Ishikawa (cell line): ENCODE measurements at regions not wholly inside any gene's neighbourhood (a gene's known extent, or its start where the extent isn't known, plus 50 kb on each side); places are given as distances from the start of the nearest gene placed in this dataset.

ENCODE experiments used
- CEBPB ChIP-seq: IDR thresholded peaks from 2 replicates; pipeline ENCODE4 v1.6.1; 2012
- CREB1 ChIP-seq: IDR thresholded peaks from 2 replicates; pipeline ENCODE4 v1.6.1; 2012; ENCODE audit warnings: low read depth
- EGR1 ChIP-seq: IDR thresholded peaks from 2 replicates; pipeline ENCODE4 v1.6.1; 2012
- EP300 ChIP-seq: IDR thresholded peaks from 2 replicates; pipeline ENCODE4 v1.6.1; 2012; ENCODE audit warnings: borderline replicate concordance
- FOXM1 ChIP-seq: IDR thresholded peaks from 2 replicates; pipeline ENCODE4 v1.6.1; 2012; ENCODE audit warnings: low read depth, borderline replicate concordance
- NFIC ChIP-seq: IDR thresholded peaks from 2 replicates; pipeline ENCODE4 v1.6.1; 2012
- RAD21 ChIP-seq: IDR thresholded peaks from 2 replicates; pipeline ENCODE4 v1.6.1; 2012; ENCODE audit warnings: low read depth
- REST ChIP-seq: IDR thresholded peaks from 2 replicates; pipeline ENCODE4 v1.6.1; 2012; ENCODE audit warnings: low read depth, mild to moderate bottlenecking
- TAF1 ChIP-seq: IDR thresholded peaks from 2 replicates; pipeline ENCODE4 v1.6.1; 2012; ENCODE audit warnings: low read depth, mild to moderate bottlenecking
- TCF12 ChIP-seq: IDR thresholded peaks from 2 replicates; pipeline ENCODE4 v1.6.1; 2012; ENCODE audit warnings: low read depth
- TEAD4 ChIP-seq: IDR thresholded peaks from 2 replicates; pipeline ENCODE4 v1.6.1; 2012
- YY1 ChIP-seq: IDR thresholded peaks from 2 replicates; pipeline ENCODE4 v1.6.1; 2012; ENCODE audit warnings: low read depth
- ZBTB7A ChIP-seq: IDR thresholded peaks from 2 replicates; pipeline ENCODE4 v1.6.1; 2012; ENCODE audit warnings: low read depth
- TF ChIP-seq, protein P1 (sequence below): IDR thresholded peaks from 2 replicates; pipeline ENCODE4 v1.6.1; 2012
- TF ChIP-seq, protein P2 (sequence below): IDR thresholded peaks from 2 replicates; pipeline ENCODE4 v1.6.1; 2012

DNA sequence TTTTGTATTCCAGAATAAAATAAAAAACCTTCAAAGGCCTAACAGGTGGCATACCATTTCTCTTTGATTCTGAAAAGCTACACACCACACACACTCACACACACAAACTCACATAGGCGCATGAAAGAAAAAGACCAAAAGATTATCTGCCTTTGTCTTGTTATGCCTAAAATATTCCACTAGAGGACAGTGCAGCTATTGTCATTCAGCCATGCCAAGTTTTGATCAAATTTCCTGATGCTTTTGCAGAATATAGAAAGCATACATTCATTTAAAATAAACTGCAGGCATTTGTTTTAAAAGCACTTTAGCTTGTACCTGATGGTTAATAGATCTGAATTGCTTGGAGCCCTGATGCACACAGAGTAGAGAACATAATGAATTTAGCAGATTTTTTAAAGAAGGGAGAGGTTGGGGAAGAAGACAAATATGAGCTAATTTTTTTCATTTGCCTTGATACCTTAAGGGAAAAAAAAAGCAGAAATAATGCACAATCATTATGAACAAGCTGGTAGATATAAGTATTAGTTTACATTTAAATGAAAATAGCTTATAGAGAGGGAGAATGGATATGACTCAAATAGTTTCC is 1766.9 kb upstream of the SEL1L start:
- TF ChIP-seq FOXM1 (no peak), RAD21 (peak; percentile 77)

DNA sequence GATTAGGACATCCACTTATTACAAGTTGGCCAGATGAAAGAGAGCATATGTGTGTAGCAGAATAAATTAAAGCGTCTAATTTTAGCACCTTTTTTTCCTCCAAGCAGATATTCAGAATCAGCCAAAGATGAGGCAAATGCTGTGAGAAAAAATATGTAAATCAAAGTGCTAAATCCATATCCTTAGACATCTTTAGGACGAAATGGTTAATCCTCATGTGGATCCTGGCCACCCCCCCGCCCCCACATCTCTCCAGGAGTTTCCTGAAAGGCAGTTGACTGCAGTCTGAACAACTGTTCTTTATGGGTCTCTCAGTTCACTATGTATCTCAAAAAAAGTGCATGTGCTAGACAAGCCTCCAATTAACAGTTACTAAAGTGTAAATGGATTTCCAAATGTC is 1768.1 kb upstream of the SEL1L start:
- TF ChIP-seq CEBPB (no peak), EGR1 (no peak), TEAD4 (no peak), RAD21 (no peak), YY1 (no peak), TAF1 (no peak), NFIC (no peak), FOXM1 (no peak), EP300 (no peak), ZBTB7A (no peak), TCF12 (no peak), CREB1 (no peak)
- TF ChIP-seq, protein P1, sequence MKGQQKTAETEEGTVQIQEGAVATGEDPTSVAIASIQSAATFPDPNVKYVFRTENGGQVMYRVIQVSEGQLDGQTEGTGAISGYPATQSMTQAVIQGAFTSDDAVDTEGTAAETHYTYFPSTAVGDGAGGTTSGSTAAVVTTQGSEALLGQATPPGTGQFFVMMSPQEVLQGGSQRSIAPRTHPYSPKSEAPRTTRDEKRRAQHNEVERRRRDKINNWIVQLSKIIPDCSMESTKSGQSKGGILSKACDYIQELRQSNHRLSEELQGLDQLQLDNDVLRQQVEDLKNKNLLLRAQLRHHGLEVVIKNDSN: no peak
- TF ChIP-seq, protein P2, sequence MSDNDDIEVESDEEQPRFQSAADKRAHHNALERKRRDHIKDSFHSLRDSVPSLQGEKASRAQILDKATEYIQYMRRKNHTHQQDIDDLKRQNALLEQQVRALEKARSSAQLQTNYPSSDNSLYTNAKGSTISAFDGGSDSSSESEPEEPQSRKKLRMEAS: no peak

- TF ChIP-seq TAF1 (no peak), NFIC (no peak), ZBTB7A (no peak), RAD21 (no peak), EGR1 (no peak), TCF12 (no peak), REST (no peak)
- TF ChIP-seq, protein P1: no peak
These were observed 1775.6 kb upstream of the SEL1L start for GRCh38 chr14:83309211-83309610.

DNA sequence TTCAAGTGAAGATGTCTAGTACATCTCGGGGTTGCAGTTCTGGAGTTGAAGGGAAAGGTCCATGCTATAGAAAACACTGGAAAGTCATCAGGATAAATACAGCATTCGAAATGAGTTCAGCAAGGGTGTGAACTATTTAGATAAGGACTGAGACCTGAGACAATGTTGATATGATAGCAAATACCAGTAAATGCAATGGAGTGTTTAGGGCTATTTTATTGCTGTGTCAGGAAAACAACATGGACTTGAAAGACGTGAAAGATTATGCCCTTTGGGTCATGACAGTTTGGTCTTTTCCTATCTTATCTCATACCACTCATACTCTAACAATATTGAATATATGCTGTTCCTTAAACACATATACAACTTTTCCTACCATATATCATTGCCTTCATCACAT is 1776.2 kb upstream of the SEL1L start:
- TF ChIP-seq CREB1: no peak
- TF ChIP-seq TEAD4: no peak
- no peak for TF ChIP-seq EGR1
- TF ChIP-seq, protein P2: no peak
- no peak for TF ChIP-seq TCF12
- TF ChIP-seq, protein P1: no peak
- no peak for TF ChIP-seq RAD21
- no peak for TF ChIP-seq CEBPB
- TF ChIP-seq REST: no peak
- no peak for TF ChIP-seq NFIC
- TF ChIP-seq TAF1: no peak
- TF ChIP-seq EP300: no peak
- no peak for TF ChIP-seq YY1

DNA sequence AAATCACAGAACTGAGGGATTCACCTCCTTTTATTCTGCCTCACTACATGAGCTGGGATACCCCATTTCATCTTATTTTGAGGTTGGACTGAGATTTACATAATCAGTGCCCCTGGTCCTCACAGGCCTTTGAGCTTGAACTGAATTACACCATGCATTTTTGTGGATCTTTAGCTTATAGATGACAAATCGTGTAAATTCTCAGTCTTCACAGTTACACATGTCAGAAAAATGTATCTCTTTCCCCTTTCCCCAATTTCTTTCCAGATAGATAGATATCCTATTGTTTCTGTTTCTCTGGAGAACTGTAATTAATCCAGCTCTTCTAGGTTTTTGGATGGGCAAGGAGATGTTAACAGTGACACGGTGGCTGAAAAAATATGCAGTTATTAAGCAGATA is 1778.9 kb upstream of the SEL1L start:
- no peak for TF ChIP-seq TEAD4
- TF ChIP-seq EGR1: no peak
- no peak for TF ChIP-seq REST
